H1 (cell line): ENCODE measurements at regions not wholly inside any gene's neighbourhood (a gene's known extent, or its start where the extent isn't known, plus 50 kb on each side); places are given as distances from the start of the nearest gene placed in this dataset.
A peak's percentile ranks its signal among the peaks of the same experiment; 100 is the strongest.

Source experiments
- CTCF ChIA-PET: fragments of 300-600 bp; sonication (Branson Sonifier 250); formaldehyde crosslinking; loops from one replicate; lab custom pipeline; 2021; ENCODE audit not compliant: partially characterized antibody; lab: Charles Lee
- POLR2A ChIA-PET: fragments of 300-600 bp; sonication (Branson Sonifier 250); formaldehyde crosslinking; loops from one replicate; lab custom pipeline; 2021; ENCODE audit warnings: inconsistent platforms; ENCODE audit not compliant: partially characterized antibody; lab: Charles Lee
- DNase-seq, 2 experiments: peaks; one replicate each; pipeline versions ENCODE4 v3.0.0 to v3.0.0-alpha.2; 2010 to 2022; ENCODE audit warnings: low spot score in 2 of 2, low read depth in 1 of 2, mixed read lengths in 1 of 2
- FAIRE-seq: peaks from 2 replicates; lab custom pipeline; 2011; peaks lifted over from hg19 to GRCh38; lab: Jason Lieb, UNC
- H2AFZ ChIP-seq: 2 replicates; pipeline ENCODE4 v1.8.1; 2012; ENCODE audit warnings: low read length, inconsistent platforms
- H2AK5ac ChIP-seq: 2 replicates; pipeline ENCODE4 v1.6.1; 2013; ENCODE audit warnings: low read depth, low read length
- H2BK120ac ChIP-seq: replicated peaks from 2 replicates; pipeline ENCODE3; 2013; ENCODE audit warnings: low read depth, low read length, inconsistent platforms
- H2BK12ac ChIP-seq: 2 replicates; pipeline ENCODE4 v1.6.1; 2013; ENCODE audit warnings: low read depth, low read length
- H2BK15ac ChIP-seq: 2 replicates; pipeline ENCODE4 v1.6.1; 2013; ENCODE audit warnings: low read length
- H2BK20ac ChIP-seq: 2 replicates; pipeline ENCODE4 v1.6.1; 2013; ENCODE audit warnings: low read length
- H2BK5ac ChIP-seq: 2 replicates; pipeline ENCODE4 v1.6.1; 2013; ENCODE audit warnings: low read depth, low read length
- H3K14ac ChIP-seq: 2 replicates; pipeline ENCODE4 v1.6.1; 2013; ENCODE audit warnings: inconsistent platforms; ENCODE audit not compliant: insufficient read length
- H3K18ac ChIP-seq: 2 replicates; pipeline ENCODE4 v1.6.1; 2013; ENCODE audit warnings: low read length; ENCODE audit errors: extremely low read depth
- H3K23ac ChIP-seq: 2 replicates; pipeline ENCODE4 v1.6.1; 2013; ENCODE audit warnings: inconsistent platforms; ENCODE audit not compliant: insufficient read length
- H3K23me2 ChIP-seq: 2 replicates; pipeline ENCODE4 v1.6.1; 2013; ENCODE audit warnings: low read depth, low read length
- H3K27ac ChIP-seq: 2 replicates; pipeline ENCODE4 v1.6.1; 2011; ENCODE audit warnings: low read depth, low read length, inconsistent platforms
- H3K27me3 ChIP-seq, 4 experiments: replicated peaks in 1 of 4; 1 replicate in 1 of 4; 2 replicates in 3 of 4; pipeline versions ENCODE4 v1.6.1 to v1.8.1; 2011 to 2013; ENCODE audit warnings: low read length in 3 of 4, mild to moderate bottlenecking in 3 of 4, inconsistent platforms in 2 of 4, mixed read lengths in 2 of 4, moderate library complexity in 1 of 4; ENCODE audit not compliant: control insufficient read depth in 3 of 4, insufficient read depth in 3 of 4; ENCODE audit errors: extremely low read depth in 1 of 4
- H3K36me3 ChIP-seq, 4 experiments: 2 replicates each; pipeline versions ENCODE4 v1.6.1 to v1.8.1; 2011 to 2013; ENCODE audit warnings: mild to moderate bottlenecking in 4 of 4, low read length in 3 of 4, moderate library complexity in 2 of 4, control low read depth in 1 of 4, inconsistent platforms in 1 of 4; ENCODE audit not compliant: insufficient read depth in 4 of 4, control insufficient read depth in 2 of 4
- H3K4ac ChIP-seq: replicated peaks from 2 replicates; pipeline ENCODE3; 2013; ENCODE audit warnings: low read length, low read depth, mixed read lengths, inconsistent platforms; ENCODE audit not compliant: insufficient read length
- H3K4me1 ChIP-seq, 4 experiments: replicated peaks in 1 of 4; 1 replicate in 1 of 4; 2 replicates in 3 of 4; pipeline versions ENCODE4 v1.6.1 to v1.8.1; 2011 to 2013; ENCODE audit warnings: low read length in 3 of 4, inconsistent platforms in 2 of 4, mixed read lengths in 1 of 4; ENCODE audit not compliant: insufficient read depth in 4 of 4, control insufficient read depth in 3 of 4
- H3K4me2 ChIP-seq, 2 experiments: 2 replicates each; pipeline versions ENCODE4 v1.6.1 to v1.8.1; 2011 to 2013; ENCODE audit warnings: low read depth in 2 of 2, low read length in 2 of 2, control low read depth in 1 of 2, inconsistent platforms in 1 of 2, mild to moderate bottlenecking in 1 of 2; ENCODE audit not compliant: insufficient read depth in 1 of 2
- H3K4me3 ChIP-seq, 4 experiments: fragments of 200-600, 300-600 bp in 1 of 4; sonication (generic), shearing (Covaris generic), sonication (Bioruptor Twin) in 1 of 4; 2 replicates each; pipeline versions ENCODE4 v1.5.1 to v1.8.1; 2011 to 2016; ENCODE audit warnings: low read length in 4 of 4, low read depth in 3 of 4, control low read depth in 2 of 4, inconsistent platforms in 2 of 4, mild to moderate bottlenecking in 2 of 4, mixed read lengths in 1 of 4, moderate library complexity in 1 of 4; ENCODE audit not compliant: insufficient read depth in 2 of 4; ENCODE audit errors: extremely low read depth in 1 of 4
- H3K56ac ChIP-seq: replicated peaks from 2 replicates; pipeline ENCODE3; 2013; ENCODE audit warnings: low read depth, mild to moderate bottlenecking, mixed read lengths, low read length, inconsistent platforms; ENCODE audit not compliant: insufficient read length
- H3K79me1 ChIP-seq: 2 replicates; pipeline ENCODE4 v1.6.1; 2013; ENCODE audit warnings: low read depth, low read length, control low read depth
- H3K79me2 ChIP-seq, 2 experiments: 2 replicates each; pipeline versions ENCODE4 v1.6.1 to v1.8.1; 2012 to 2013; ENCODE audit warnings: low read length in 2 of 2, mild to moderate bottlenecking in 2 of 2, inconsistent platforms in 1 of 2; ENCODE audit not compliant: insufficient read depth in 2 of 2, control insufficient read depth in 1 of 2
- H3K9ac ChIP-seq, 4 experiments: replicated peaks in 1 of 4; 1 replicate in 1 of 4; 2 replicates in 3 of 4; pipeline versions ENCODE4 v1.6.1 to v1.8.1; 2011 to 2013; ENCODE audit warnings: low read depth in 3 of 4, low read length in 3 of 4, control low read depth in 2 of 4, mild to moderate bottlenecking in 2 of 4, moderate library complexity in 2 of 4, inconsistent platforms in 1 of 4; ENCODE audit errors: extremely low read depth in 1 of 4
- H3K9me3 ChIP-seq, 2 experiments: 2 replicates each; pipeline versions ENCODE4 v1.6.1 to v1.8.1; 2012 to 2013; ENCODE audit warnings: mild to moderate bottlenecking in 2 of 2, moderate library complexity in 2 of 2, control low read depth in 1 of 2, inconsistent platforms in 1 of 2, low read depth in 1 of 2, low read length in 1 of 2, mixed read lengths in 1 of 2; ENCODE audit not compliant: insufficient read depth in 2 of 2
- H4K20me1 ChIP-seq, 2 experiments: replicated peaks in 1 of 2; 2 replicates each; pipeline versions ENCODE3 to v1.8.1; 2011 to 2013; ENCODE audit warnings: inconsistent platforms in 2 of 2, low read length in 2 of 2, mild to moderate bottlenecking in 1 of 2; ENCODE audit not compliant: insufficient read depth in 2 of 2, control insufficient read depth in 1 of 2
- H4K5ac ChIP-seq: 2 replicates; pipeline ENCODE4 v1.6.1; 2013; ENCODE audit warnings: low read length, low read depth, mixed read lengths, inconsistent platforms; ENCODE audit not compliant: insufficient read length
- H4K8ac ChIP-seq: 2 replicates; pipeline ENCODE4 v1.8.0; 2013; ENCODE audit warnings: mild to moderate bottlenecking, moderate library complexity, low read length, inconsistent platforms; ENCODE audit not compliant: insufficient read depth; ENCODE audit errors: extremely low read depth
- H4K91ac ChIP-seq: replicated peaks from 2 replicates; pipeline ENCODE3; 2013; ENCODE audit warnings: low read length, mixed read lengths, inconsistent platforms; ENCODE audit not compliant: insufficient read length
- GABPA ChIP-seq: IDR thresholded peaks from 2 replicates; pipeline ENCODE4 v1.6.1; 2011; ENCODE audit warnings: mild to moderate bottlenecking, low read length, moderate library complexity, borderline replicate concordance; ENCODE audit not compliant: insufficient read depth
- NRF1 ChIP-seq: IDR thresholded peaks from 2 replicates; pipeline ENCODE4 v1.6.1; 2011; ENCODE audit warnings: mild to moderate bottlenecking, low read depth, low read length, improper control_type of control experiment
- SIN3A ChIP-seq, 2 experiments: IDR thresholded peaks in 1 of 2; conservative IDR thresholded peaks in 1 of 2; 2 replicates each; pipeline ENCODE4 v1.6.1; 2011 to 2012; ENCODE audit warnings: low read length in 2 of 2, improper control_type of control experiment in 1 of 2, low read depth in 1 of 2, mild to moderate bottlenecking in 1 of 2
- TBP ChIP-seq: IDR thresholded peaks from 2 replicates; pipeline ENCODE4 v1.6.1; 2011; ENCODE audit warnings: low read depth, low read length, improper control_type of control experiment
- TCF12 ChIP-seq: IDR thresholded peaks from 2 replicates; pipeline ENCODE4 v1.6.1; 2011; ENCODE audit warnings: low read depth, mild to moderate bottlenecking, low read length
- YY1 ChIP-seq: IDR thresholded peaks from 2 replicates; pipeline ENCODE4 v1.6.1; 2011; ENCODE audit warnings: low read depth, mild to moderate bottlenecking, low read length
- WGBS, 2 experiments: shearing (Covaris generic) in 1 of 2; methylation state at CpG; one replicate each; pipeline versions ENCODE4 v1.1.6 to v1.1.7; 2013 to 2015; ENCODE audit warnings: low lambda C conversion rate in 2 of 2, mixed read lengths in 2 of 2, inconsistent platforms in 1 of 2, low coverage in 1 of 2, missing lambda C conversion rate in 1 of 2; ENCODE audit not compliant: insufficient replicate concordance in 2 of 2, insufficient coverage in 1 of 2, insufficient read length in 1 of 2; ENCODE audit errors: extremely low coverage in 1 of 2, missing lambda C conversion rate in 1 of 2; 5-methylcytosine and 5-hydroxymethylcytosine counted together

GRCh38 chr5:166570865-166571264, 1720.6 kb upstream of the WWC1 start:
- ChIA-PET POLR2A (no interaction called here), CTCF (interaction anchor here (0.7 to 1.0 kb wide), 2 partner anchors 13 to 72 kb away, joined by 3 to 4 read pairs; no protein-coding TSS in a partner anchor)
- no peak overlapping the region for H3K4ac ChIP-seq
- H2BK12ac ChIP-seq = no peak overlapping the region
- no peaks in the 10 kb centered on the region for H3K4me1 ChIP-seq
- no peaks in the 10 kb centered on the region for H3K79me1 ChIP-seq
- no peak overlapping the region for H2AFZ ChIP-seq
- no peak overlapping the region for H4K5ac ChIP-seq
- no peak overlapping the region for H3K23ac ChIP-seq
- H3K4me2 ChIP-seq = no peak overlapping the region
- H2AK5ac ChIP-seq = no peak overlapping the region
- no peak overlapping the region for H3K18ac ChIP-seq
- H2BK15ac ChIP-seq = no peak overlapping the region
- H3K14ac ChIP-seq = no peak overlapping the region
- no peak overlapping the region for H3K27ac ChIP-seq
- TF ChIP-seq YY1 = no peak
- no peak for TF ChIP-seq NRF1
- TF ChIP-seq GABPA = no peak
- no peak for TF ChIP-seq TCF12
- no peak for TF ChIP-seq SIN3A (conservative IDR thresholded peaks at IDR 0.05 in 1 of 2, IDR thresholded peaks at IDR 0.05 in 1 of 2; ENCODE audit: low read depth in 1 of 2, low read length in 2 of 2)
- TF ChIP-seq TBP = no peak
- no peaks in the 10 kb centered on the region for H3K36me3 ChIP-seq
- FAIRE-seq (no peak), DNase-seq (no peak)
- no peak overlapping the region for H4K8ac ChIP-seq
- no peaks in the 10 kb centered on the region for H3K27me3 ChIP-seq
- H4K20me1 ChIP-seq = no peaks in the 10 kb centered on the region
- peak overlapping the region; percentile 64 for H2BK120ac ChIP-seq
- H3K79me2 ChIP-seq = no peaks in the 10 kb centered on the region
- H2BK5ac ChIP-seq = no peak overlapping the region
- H4K91ac ChIP-seq = no peak overlapping the region
- no peak overlapping the region for H3K9ac ChIP-seq
- H3K23me2 ChIP-seq = no peaks in the 10 kb centered on the region
- H3K4me3 ChIP-seq = no peak overlapping the region
- peaks cover 0 to 6% of the 10 kb centered on the region in 2 experiments; a peak in 1 of 4 replicates for H3K9me3 ChIP-seq
- no peak overlapping the region for H3K56ac ChIP-seq
- WGBS, 2 experiments = 91 to 100% methylated on average over 1 to 6 of the region's 6 CpGs
- no peak overlapping the region for H2BK20ac ChIP-seq
